Keratinocyte (primary cell): ENCODE measurements at regions not wholly inside any gene's neighbourhood (a gene's known extent, or its start where the extent isn't known, plus 50 kb on each side); places are given as distances from the start of the nearest gene placed in this dataset.
"Not testable (repeated sequence)": the region's sequence is repeated elsewhere in the genome, so short reads cannot be mapped to it uniquely, and the experiment has no call there.

Experiments used
- DNase-seq: peaks from one replicate; pipeline ENCODE4 v3.0.0-alpha.2; 2011; ENCODE audit warnings: low read depth, missing footprints, low spot score
- FAIRE-seq: peaks from 2 replicates; lab custom pipeline; 2011; peaks lifted over from hg19 to GRCh38; lab: Jason Lieb, UNC
- H2AFZ ChIP-seq: 2 replicates; pipeline ENCODE4 v1.6.0; 2012; ENCODE audit warnings: low read length, control low read depth, inconsistent platforms; ENCODE audit not compliant: control insufficient read depth
- H3K27ac ChIP-seq: 2 replicates; pipeline ENCODE4 v1.5.1; 2011; ENCODE audit warnings: low read length; ENCODE audit not compliant: control insufficient read depth, insufficient read depth
- H3K27me3 ChIP-seq: 3 replicates; pipeline ENCODE4 v1.6.0; 2011; ENCODE audit warnings: low read length; ENCODE audit not compliant: control insufficient read depth, insufficient read depth; ENCODE audit errors: extremely low read depth
- H3K36me3 ChIP-seq, 2 experiments: 2 replicates in 1 of 2; 3 replicates in 1 of 2; pipeline ENCODE4 v1.5.1; 2011; ENCODE audit warnings: low read length in 2 of 2, mild to moderate bottlenecking in 1 of 2; ENCODE audit not compliant: control insufficient read depth in 2 of 2, insufficient read depth in 2 of 2; ENCODE audit errors: extremely low read depth in 1 of 2
- H3K4me1 ChIP-seq: 3 replicates; pipeline ENCODE4 v1.5.1; 2011; ENCODE audit warnings: low read length; ENCODE audit not compliant: control insufficient read depth, insufficient read depth; ENCODE audit errors: extremely low read depth
- H3K4me2 ChIP-seq: 3 replicates; pipeline ENCODE4 v1.6.0; 2011; ENCODE audit warnings: low read depth, low read length; ENCODE audit not compliant: control insufficient read depth, insufficient read depth; ENCODE audit errors: extremely low read depth
- H3K4me3 ChIP-seq, 3 experiments: fragments of 200-600 bp in 1 of 3; sonication (generic) in 1 of 3; 2 replicates in 2 of 3; 3 replicates in 1 of 3; pipeline ENCODE4 v1.5.1; 2011 to 2016; ENCODE audit warnings: low read length in 3 of 3, mild to moderate bottlenecking in 3 of 3, control low read depth in 2 of 3, inconsistent platforms in 1 of 3, low read depth in 1 of 3, mixed read lengths in 1 of 3, mixed run types in 1 of 3, moderate library complexity in 1 of 3; ENCODE audit not compliant: control insufficient read depth in 2 of 3, insufficient read depth in 2 of 3; ENCODE audit errors: extremely low read depth in 1 of 3
- H3K79me2 ChIP-seq: 2 replicates; pipeline ENCODE4 v1.6.0; 2012; ENCODE audit warnings: low read length; ENCODE audit not compliant: control insufficient read depth, insufficient read depth
- H3K9ac ChIP-seq: 3 replicates; pipeline ENCODE4 v1.6.0; 2011; ENCODE audit warnings: low read length; ENCODE audit not compliant: control insufficient read depth, insufficient read depth; ENCODE audit errors: extremely low read depth
- H3K9me1 ChIP-seq: 3 replicates; pipeline ENCODE4 v1.6.0; 2011; ENCODE audit warnings: low read length; ENCODE audit not compliant: control insufficient read depth, insufficient read depth; ENCODE audit errors: extremely low read depth
- H3K9me3 ChIP-seq: 2 replicates; pipeline ENCODE4 v1.5.1; 2012; ENCODE audit warnings: low read depth, low read length; ENCODE audit not compliant: control insufficient read depth
- H4K20me1 ChIP-seq: 3 replicates; pipeline ENCODE4 v1.6.0; 2011; ENCODE audit warnings: low read length; ENCODE audit not compliant: control insufficient read depth, insufficient read depth; ENCODE audit errors: extremely low read depth
- EZH2 ChIP-seq: IDR thresholded peaks from one replicate; pipeline ENCODE4 v1.6.1; 2012; ENCODE audit warnings: inconsistent platforms, mild to moderate bottlenecking, low read length, moderate library complexity
- dilution Hi-C: fragments of 300-500 bp; cut with MboI; formaldehyde crosslinking; loops from one replicate; pipeline ENCODE4 v1.7.0; 2020; ENCODE audit warnings: low sequenced_read_pairs; ENCODE audit not compliant: extremely low pct_ligation_motif_present
- TF ChIP-seq, protein P1 (sequence below), 3 experiments: IDR thresholded peaks in 1 of 3; conservative IDR thresholded peaks in 1 of 3; optimal IDR thresholded peaks in 1 of 3; 2 replicates in 2 of 3; 3 replicates in 1 of 3; pipeline versions ENCODE3 to v1.5.1; 2011; ENCODE audit warnings: low read length in 3 of 3, mild to moderate bottlenecking in 3 of 3, moderate library complexity in 2 of 3, control low read depth in 1 of 3, inconsistent platforms in 1 of 3; ENCODE audit not compliant: insufficient read depth in 2 of 3; ENCODE audit errors: extremely low read depth in 1 of 3

DNA sequence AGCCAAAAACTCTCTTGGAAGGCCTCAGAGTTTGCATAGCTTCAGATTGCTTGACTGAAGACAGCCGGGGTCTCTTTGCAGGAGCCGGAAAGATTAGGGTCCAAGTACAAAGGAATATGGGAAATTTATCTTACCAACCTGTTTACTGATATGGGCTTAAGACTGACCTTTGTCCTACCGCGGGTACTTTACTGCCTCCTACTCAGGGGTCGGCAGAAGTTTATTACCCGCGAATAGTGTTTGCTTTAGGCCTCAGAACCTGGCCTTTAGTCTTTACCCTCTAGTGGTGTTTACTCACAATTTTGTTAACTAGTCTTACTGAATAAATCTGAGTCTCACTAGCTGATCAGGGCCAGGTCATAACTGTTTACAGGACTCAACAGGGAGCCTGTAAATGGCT lies 765.4 kb upstream of the SPRY2 start:
- no peak for DNase-seq
- no peaks in the 10 kb centered on the region for H3K79me2 ChIP-seq
- H3K9me1 ChIP-seq: no peaks in the 10 kb centered on the region
- TF ChIP-seq, protein P1, sequence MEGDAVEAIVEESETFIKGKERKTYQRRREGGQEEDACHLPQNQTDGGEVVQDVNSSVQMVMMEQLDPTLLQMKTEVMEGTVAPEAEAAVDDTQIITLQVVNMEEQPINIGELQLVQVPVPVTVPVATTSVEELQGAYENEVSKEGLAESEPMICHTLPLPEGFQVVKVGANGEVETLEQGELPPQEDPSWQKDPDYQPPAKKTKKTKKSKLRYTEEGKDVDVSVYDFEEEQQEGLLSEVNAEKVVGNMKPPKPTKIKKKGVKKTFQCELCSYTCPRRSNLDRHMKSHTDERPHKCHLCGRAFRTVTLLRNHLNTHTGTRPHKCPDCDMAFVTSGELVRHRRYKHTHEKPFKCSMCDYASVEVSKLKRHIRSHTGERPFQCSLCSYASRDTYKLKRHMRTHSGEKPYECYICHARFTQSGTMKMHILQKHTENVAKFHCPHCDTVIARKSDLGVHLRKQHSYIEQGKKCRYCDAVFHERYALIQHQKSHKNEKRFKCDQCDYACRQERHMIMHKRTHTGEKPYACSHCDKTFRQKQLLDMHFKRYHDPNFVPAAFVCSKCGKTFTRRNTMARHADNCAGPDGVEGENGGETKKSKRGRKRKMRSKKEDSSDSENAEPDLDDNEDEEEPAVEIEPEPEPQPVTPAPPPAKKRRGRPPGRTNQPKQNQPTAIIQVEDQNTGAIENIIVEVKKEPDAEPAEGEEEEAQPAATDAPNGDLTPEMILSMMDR (optimal IDR thresholded peaks at IDR 0.05 in 1 of 3, IDR thresholded peaks at IDR 0.05 in 1 of 3, conservative IDR thresholded peaks at IDR 0.05 in 1 of 3; ENCODE audit: extremely low read depth in 1 of 3, insufficient read depth in 2 of 3, low read length in 3 of 3): no peak
- H4K20me1 ChIP-seq: no peaks in the 10 kb centered on the region
- H3K9ac ChIP-seq: no peak overlapping the region
- no peak overlapping the region for H3K4me2 ChIP-seq
- no peak overlapping the region for H3K27ac ChIP-seq
- H3K9me3 ChIP-seq: no peaks in the 10 kb centered on the region
- no peak for FAIRE-seq
- H2AFZ ChIP-seq: no peak overlapping the region
- no peaks in the 10 kb centered on the region for H3K36me3 ChIP-seq
- no peak overlapping the region for H3K4me3 ChIP-seq
- no peaks in the 10 kb centered on the region for H3K4me1 ChIP-seq
- dilution Hi-C loops: no loop called here
- H3K27me3 ChIP-seq: no peaks in the 10 kb centered on the region

DNA sequence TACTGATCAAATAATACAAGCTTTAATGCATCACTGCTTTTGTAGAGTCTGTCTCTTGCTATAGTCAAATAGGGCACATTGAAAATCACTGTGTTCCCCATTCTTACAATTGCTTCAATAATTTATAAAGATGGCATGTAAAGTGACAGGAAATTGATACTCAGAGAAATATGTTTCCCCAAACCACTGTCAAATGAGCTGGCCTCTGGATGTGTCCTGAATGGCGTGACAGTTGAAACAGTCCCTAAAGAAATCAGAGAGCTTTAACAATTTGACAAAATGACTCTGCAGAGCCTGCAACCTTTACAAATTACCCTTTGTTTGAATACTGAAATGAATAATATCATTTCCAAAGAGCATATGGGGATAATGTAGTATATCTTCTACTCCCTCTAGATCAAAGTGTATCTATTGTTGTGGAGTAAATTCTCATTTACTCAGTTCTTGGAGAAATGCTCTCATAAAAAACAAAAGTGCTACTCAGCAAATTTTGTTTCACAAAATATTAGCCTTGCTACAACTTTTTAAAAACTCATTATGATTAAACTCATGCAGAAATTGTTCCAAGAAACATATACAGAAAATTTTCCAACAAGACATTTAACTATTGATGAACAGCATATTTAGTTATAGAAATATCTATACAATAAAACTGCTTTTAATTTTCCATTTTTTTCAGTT lies 763.2 kb upstream of the SPRY2 start:
- Histone ChIP-seq H3K79me2 (no peaks in the 10 kb centered on the region), H3K27me3 (no peaks in the 10 kb centered on the region), H2AFZ (no peak overlapping the region), H3K4me3 (no peak overlapping the region), H3K36me3 (no peaks in the 10 kb centered on the region), H3K27ac (no peak overlapping the region), H3K9me1 (no peaks in the 10 kb centered on the region), H3K4me1 (no peaks in the 10 kb centered on the region), H3K4me2 (no peak overlapping the region), H4K20me1 (no peaks in the 10 kb centered on the region), H3K9ac (no peak overlapping the region), H3K9me3 (no peaks in the 10 kb centered on the region)
- FAIRE-seq: no peak
- dilution Hi-C loops: no loop called here
- no peak for DNase-seq
- TF ChIP-seq EZH2: no peak
- TF ChIP-seq, protein P1 (optimal IDR thresholded peaks at IDR 0.05 in 1 of 3, IDR thresholded peaks at IDR 0.05 in 1 of 3, conservative IDR thresholded peaks at IDR 0.05 in 1 of 3; ENCODE audit: extremely low read depth in 1 of 3, insufficient read depth in 2 of 3, low read length in 3 of 3): no peak

DNA sequence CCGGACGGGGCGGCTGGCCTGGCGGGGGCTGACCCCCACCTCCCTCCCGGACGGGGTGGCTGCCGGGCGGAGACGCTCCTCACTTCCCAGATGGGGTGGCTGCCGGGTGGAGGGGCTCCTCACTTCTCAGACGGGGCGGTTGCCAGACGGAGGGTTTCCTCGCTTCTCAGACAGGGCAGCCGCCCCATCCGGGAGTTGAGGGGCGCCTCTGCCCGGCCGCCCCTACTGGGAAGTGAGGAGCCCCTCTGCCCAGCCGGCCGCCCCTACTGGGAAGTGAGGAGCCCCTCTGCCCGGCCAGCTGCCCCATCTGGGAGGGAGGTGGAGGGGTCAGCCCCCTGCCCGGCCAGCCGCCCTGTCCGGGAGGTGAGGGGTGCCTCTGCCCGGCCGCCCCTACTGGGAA lies 761.1 kb upstream of the SPRY2 start:
- H3K4me2 ChIP-seq, FAIRE-seq, H3K27me3 ChIP-seq, H3K9ac ChIP-seq, H3K4me3 ChIP-seq, H4K20me1 ChIP-seq, H3K4me1 ChIP-seq, H3K27ac ChIP-seq, H3K36me3 ChIP-seq, H2AFZ ChIP-seq, H3K9me1 ChIP-seq, DNase-seq, H3K9me3 ChIP-seq, H3K79me2 ChIP-seq, dilution Hi-C loops: not testable (repeated sequence)
